ENCODE measurements at regions not wholly inside any gene's neighbourhood (a gene's known extent, or its start where the extent isn't known, plus 50 kb on each side); places are given as distances from the start of the nearest gene placed in this dataset.

DNA sequence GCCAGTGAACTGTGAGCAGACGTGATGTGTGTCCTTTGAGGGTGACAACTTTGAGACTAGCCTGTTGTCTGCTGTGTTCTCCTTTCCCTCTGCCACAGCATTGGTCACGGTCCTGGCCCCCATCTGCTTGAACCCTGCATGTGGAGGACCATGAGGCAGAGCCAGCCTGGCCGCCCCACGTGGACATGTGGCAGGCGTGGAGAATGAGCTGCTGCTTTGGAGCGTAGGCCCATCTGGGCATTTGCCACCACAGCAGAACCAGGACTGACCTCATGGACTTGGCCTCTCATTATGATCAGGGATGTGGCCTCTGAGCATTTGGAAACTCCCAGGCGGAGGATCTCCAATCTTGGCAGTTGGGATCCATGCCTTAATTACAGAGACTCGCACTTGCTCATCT lies 448.5 kb downstream of the TCERG1L start:
- Histone ChIP-seq H3K27ac (no peak overlapping the region), H3K4me1 (no peaks in the 10 kb centered on the region), H3K36me3 (no peaks in the 10 kb centered on the region), H3K4me3 (no peak overlapping the region), H3K27me3 (peaks cover 0 to 14% (median 4%) of the 10 kb centered on the region in 7 donors), H3K9me3 (no peaks in the 10 kb centered on the region)
- intact Hi-C loops (cut with DNase I) = no loop called here
- TF ChIP-seq, protein P1, sequence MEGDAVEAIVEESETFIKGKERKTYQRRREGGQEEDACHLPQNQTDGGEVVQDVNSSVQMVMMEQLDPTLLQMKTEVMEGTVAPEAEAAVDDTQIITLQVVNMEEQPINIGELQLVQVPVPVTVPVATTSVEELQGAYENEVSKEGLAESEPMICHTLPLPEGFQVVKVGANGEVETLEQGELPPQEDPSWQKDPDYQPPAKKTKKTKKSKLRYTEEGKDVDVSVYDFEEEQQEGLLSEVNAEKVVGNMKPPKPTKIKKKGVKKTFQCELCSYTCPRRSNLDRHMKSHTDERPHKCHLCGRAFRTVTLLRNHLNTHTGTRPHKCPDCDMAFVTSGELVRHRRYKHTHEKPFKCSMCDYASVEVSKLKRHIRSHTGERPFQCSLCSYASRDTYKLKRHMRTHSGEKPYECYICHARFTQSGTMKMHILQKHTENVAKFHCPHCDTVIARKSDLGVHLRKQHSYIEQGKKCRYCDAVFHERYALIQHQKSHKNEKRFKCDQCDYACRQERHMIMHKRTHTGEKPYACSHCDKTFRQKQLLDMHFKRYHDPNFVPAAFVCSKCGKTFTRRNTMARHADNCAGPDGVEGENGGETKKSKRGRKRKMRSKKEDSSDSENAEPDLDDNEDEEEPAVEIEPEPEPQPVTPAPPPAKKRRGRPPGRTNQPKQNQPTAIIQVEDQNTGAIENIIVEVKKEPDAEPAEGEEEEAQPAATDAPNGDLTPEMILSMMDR (IDR thresholded peaks at IDR 0.05) = no peak
- no peak for ATAC-seq
- 77 to 79% methylated on average over 8 of the region's 8 CpGs for WGBS, 2 donors
- DNase-seq = no peak

DNA sequence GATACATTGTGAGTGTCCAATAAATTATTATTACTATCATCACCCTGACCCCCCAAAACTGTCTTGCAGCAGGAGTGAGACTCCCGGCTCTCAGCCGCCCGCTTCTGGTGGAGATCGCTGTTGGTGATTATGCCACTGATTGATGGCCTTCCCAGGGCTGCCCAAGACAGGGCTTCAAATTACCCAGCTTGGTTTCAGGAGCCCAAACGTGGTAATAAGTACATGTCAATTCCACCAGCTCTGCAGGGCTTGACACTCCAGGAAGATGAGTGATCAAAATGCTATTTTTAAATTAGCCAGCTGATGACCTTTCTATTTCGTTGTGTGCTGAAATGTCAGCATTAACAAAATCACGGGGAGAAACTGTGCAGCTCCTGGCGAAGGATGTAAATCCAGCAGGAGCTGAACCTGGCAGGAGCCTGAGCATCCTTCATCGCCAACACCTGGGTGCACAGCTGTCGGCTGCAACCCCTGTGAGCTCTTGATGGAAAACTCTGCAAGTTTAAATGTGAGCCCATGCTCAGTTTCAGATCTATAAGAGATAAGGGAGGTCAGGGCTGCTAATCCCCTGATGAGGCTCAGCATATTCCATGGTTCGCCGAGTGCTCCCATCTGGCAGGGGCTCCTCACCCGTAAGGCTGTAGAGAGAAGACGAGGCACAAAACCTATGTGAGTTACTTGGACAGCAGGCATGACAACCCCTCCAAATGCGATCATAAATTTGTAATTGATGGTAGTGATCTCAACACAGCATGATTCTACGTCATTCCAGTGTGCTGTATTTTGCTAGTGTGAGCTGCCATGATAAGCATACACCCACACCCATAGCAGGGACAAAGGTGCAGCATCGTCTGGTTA lies 446.3 kb downstream of the TCERG1L start:
- DNase-seq = no peak
- no peaks in the 10 kb centered on the region for H3K9me3 ChIP-seq

DNA sequence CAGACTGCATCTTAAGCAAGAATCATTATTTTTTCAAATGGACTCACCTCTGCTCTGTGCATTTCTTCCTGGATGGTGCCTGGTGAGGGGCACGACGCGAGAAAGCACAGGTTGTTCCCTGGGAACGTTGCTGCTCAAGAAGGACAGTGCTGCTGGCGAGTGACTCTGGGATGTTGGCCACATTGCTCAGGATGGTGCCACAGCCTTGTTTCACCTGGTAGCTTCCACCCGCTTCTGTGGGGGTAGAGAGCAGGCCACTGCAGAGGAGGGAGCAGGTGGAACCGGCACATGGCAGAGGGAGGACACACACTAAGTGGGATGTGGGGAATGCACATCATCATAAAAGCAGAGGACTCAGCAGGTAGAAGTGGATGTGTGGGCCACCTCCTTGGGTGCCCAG lies 444.7 kb downstream of the TCERG1L start:
- DNase-seq (no peak), ATAC-seq (peak in 1 of 8 donors; percentile 44)
- WGBS, 2 donors = 90 to 93% methylated on average over 7 of the region's 7 CpGs
- H3K4me3 ChIP-seq = no peak overlapping the region
- intact Hi-C loops (cut with DNase I) = no loop called here
- H3K27ac ChIP-seq = no peak overlapping the region
- H3K36me3 ChIP-seq = no peaks in the 10 kb centered on the region
- H3K4me1 ChIP-seq = no peaks in the 10 kb centered on the region
- peaks cover 0 to 38% (median 8%) of the 10 kb centered on the region in 7 donors for H3K27me3 ChIP-seq
- TF ChIP-seq, protein P1 (IDR thresholded peaks at IDR 0.05) = no peak
- H3K9me3 ChIP-seq = no peaks in the 10 kb centered on the region

More for the DNA sequence above, 446.3 kb downstream of the TCERG1L start:
- Histone ChIP-seq H3K27me3 (peaks cover 0 to 34% (median 7%) of the 10 kb centered on the region in 7 donors), H3K4me3 (no peak overlapping the region), H3K4me1 (no peaks in the 10 kb centered on the region), H3K36me3 (no peaks in the 10 kb centered on the region), H3K27ac (no peak overlapping the region)
- intact Hi-C loops (cut with DNase I) = no loop called here
- no peak for ATAC-seq
- whole genome bisulfite sequencing, 2 donors = 68 to 70% methylated on average over 17 of the region's 17 CpGs
- TF ChIP-seq, protein P1 (IDR thresholded peaks at IDR 0.05) = no peak

DNA sequence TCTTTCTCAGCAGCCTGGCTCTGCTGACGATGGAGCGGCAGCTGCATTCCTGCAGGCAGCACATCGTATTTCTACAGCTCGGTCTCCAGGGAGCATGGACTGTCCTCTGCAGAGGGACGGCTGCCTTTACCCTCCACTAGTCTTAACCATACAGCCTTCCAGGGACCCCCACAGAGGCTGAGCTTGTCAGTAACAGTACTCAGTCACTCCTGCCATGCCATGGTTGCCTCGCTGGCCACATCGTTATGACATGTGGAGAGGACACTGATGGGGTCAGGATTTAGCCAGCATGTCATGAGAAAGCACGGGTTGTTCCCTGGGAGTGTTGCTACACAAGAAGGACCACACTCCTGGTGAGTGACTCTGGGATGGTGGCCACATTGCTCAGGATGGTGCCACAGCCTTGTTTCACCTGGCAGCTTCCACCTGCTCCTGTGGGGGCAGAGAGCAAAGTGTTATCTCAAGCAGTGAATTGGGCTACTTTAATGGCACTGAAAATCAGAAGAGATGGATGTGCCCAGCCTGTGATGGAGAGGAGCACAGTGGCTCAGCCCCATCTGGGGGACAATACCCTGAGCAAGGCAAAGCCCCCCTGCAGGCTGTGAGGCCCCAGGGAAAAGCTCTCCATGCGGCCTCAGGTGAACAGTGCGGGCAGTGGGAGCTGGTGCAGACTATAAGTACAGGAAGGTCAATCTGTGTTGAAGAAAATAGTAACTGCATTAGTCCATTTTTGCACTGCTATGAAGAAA lies 443.9 kb downstream of the TCERG1L start:
- intact Hi-C loops (cut with DNase I) = no loop called here
- Histone ChIP-seq H3K27ac (no peak overlapping the region), H3K9me3 (no peaks in the 10 kb centered on the region), H3K4me3 (no peak overlapping the region), H3K27me3 (peaks cover 0 to 42% (median 8%) of the 10 kb centered on the region in 7 donors), H3K4me1 (no peaks in the 10 kb centered on the region), H3K36me3 (no peaks in the 10 kb centered on the region)
- 75 to 78% methylated on average over 10 of the region's 10 CpGs for WGBS, 2 donors
- DNase-seq (no peak), ATAC-seq (no peak)
- TF ChIP-seq, protein P1 (IDR thresholded peaks at IDR 0.05) = no peak
